ENCODE measurements at regions not wholly inside any gene's neighbourhood (a gene's known extent, or its start where the extent isn't known, plus 50 kb on each side); places are given as distances from the start of the nearest gene placed in this dataset.
A peak's percentile ranks its signal among the peaks of the same experiment; 100 is the strongest.

- TF ChIP-seq EZH2 (IDR thresholded peaks at IDR 0.05; ENCODE audit: low read depth), result no peak
- no peak for TF ChIP-seq CTCF (conservative IDR thresholded peaks at IDR 0.05)
- DNase-seq, result no peak
- Histone ChIP-seq H3K27me3 (ENCODE audit: insufficient read depth, low read depth) (no peaks in the 10 kb centered on the region), H4K20me1 (ENCODE audit: insufficient read depth) (no peaks in the 10 kb centered on the region), H3K4me2 (no peak overlapping the region), H3K4me1 (replicated peaks; ENCODE audit: insufficient read depth) (no peaks in the 10 kb centered on the region), H3F3A (ENCODE audit: insufficient read depth, low read depth) (no peaks in the 10 kb centered on the region), H3K36me3 (ENCODE audit: low read depth) (no peaks in the 10 kb centered on the region), H3K79me2 (ENCODE audit: low read depth) (no peaks in the 10 kb centered on the region), H3K4me3 (no peak overlapping the region), H3K9me2 (ENCODE audit: insufficient read depth) (0 out of 2 replicates have a peak, but pooled peaks cover 4% of the 10 kb centered on the region), H3K27ac (no peak overlapping the region), H3K9me3 (ENCODE audit: insufficient read depth, low read depth) (no peaks in the 10 kb centered on the region), H2AFZ (no peak overlapping the region)
- ChIA-PET POLR2A (ENCODE audit: unreplicated experiment) (no interaction called here), CTCF (no interaction called here)
- intact Hi-C loops (cut with micrococcal nuclease; ENCODE audit: unreplicated experiment), result no loop called here
- BruUV-seq (replicated peaks), result no TSS peak
Observed at GRCh38 chr6:130494729-130495128, 128.9 kb downstream of the TMEM200A start.

GRCh38 chr6:130500693-130501092 is 134.9 kb downstream of the TMEM200A start:
- Histone ChIP-seq H3K36me3 (ENCODE audit: low read depth) (no peaks in the 10 kb centered on the region), H2AFZ (no peak overlapping the region), H3K4me2 (peak overlapping the region; percentile 35; the same call in 1 of the 2 replicates), H3K27ac (no peak overlapping the region), H3F3A (ENCODE audit: insufficient read depth, low read depth) (no peaks in the 10 kb centered on the region), H3K9me3 (ENCODE audit: insufficient read depth, low read depth) (no peaks in the 10 kb centered on the region), H3K4me3 (no peak overlapping the region), H3K4me1 (replicated peaks; ENCODE audit: insufficient read depth) (no peaks in the 10 kb centered on the region), H4K20me1 (ENCODE audit: insufficient read depth) (no peaks in the 10 kb centered on the region), H3K79me2 (ENCODE audit: low read depth) (no peaks in the 10 kb centered on the region), H3K9me2 (ENCODE audit: insufficient read depth) (no peaks in the 10 kb centered on the region), H3K27me3 (ENCODE audit: insufficient read depth, low read depth) (no peaks in the 10 kb centered on the region)
- DNase-seq, result peak in 1 of 2 experiments; percentile 9
- CTCF ChIA-PET, result no interaction called here
- TF ChIP-seq EZH2 (IDR thresholded peaks at IDR 0.05; ENCODE audit: low read depth), result no peak
- TF ChIP-seq CTCF (conservative IDR thresholded peaks at IDR 0.05), result no peak
- BruUV-seq (replicated peaks), result no TSS peak
- POLR2A ChIA-PET (ENCODE audit: unreplicated experiment), result no interaction called here
- intact Hi-C loops (cut with micrococcal nuclease; ENCODE audit: unreplicated experiment), result no loop called here

- no peak overlapping the region for H3K4me3 ChIP-seq
- intact Hi-C loops (cut with micrococcal nuclease; ENCODE audit: unreplicated experiment), result no loop called here
- no peak overlapping the region for H3K27ac ChIP-seq
- no peaks in the 10 kb centered on the region for H3K79me2 ChIP-seq (ENCODE audit: low read depth)
- TF ChIP-seq EZH2 (IDR thresholded peaks at IDR 0.05; ENCODE audit: low read depth) (no peak), CTCF (conservative IDR thresholded peaks at IDR 0.05) (no peak)
- DNase-seq, result no peak
- H3K36me3 ChIP-seq (ENCODE audit: low read depth), result no peaks in the 10 kb centered on the region
- BruUV-seq (replicated peaks), result no TSS peak
- H3K9me3 ChIP-seq (ENCODE audit: insufficient read depth, low read depth), result no peaks in the 10 kb centered on the region
- no peak overlapping the region for H2AFZ ChIP-seq
- no peaks in the 10 kb centered on the region for H3F3A ChIP-seq (ENCODE audit: insufficient read depth, low read depth)
- H3K4me1 ChIP-seq (replicated peaks; ENCODE audit: insufficient read depth), result no peaks in the 10 kb centered on the region
- no peak overlapping the region for H3K4me2 ChIP-seq
- H3K9me2 ChIP-seq (ENCODE audit: insufficient read depth), result no peaks in the 10 kb centered on the region
- H3K27me3 ChIP-seq (ENCODE audit: insufficient read depth, low read depth), result no peaks in the 10 kb centered on the region
- H4K20me1 ChIP-seq (ENCODE audit: insufficient read depth), result no peaks in the 10 kb centered on the region
- POLR2A ChIA-PET (ENCODE audit: unreplicated experiment), result no interaction called here
- CTCF ChIA-PET, result no interaction called here
Observed at GRCh38 chr6:130503146-130503545, 137.3 kb downstream of the TMEM200A start.

Measured in PC-9 (cell line).